ENCODE measurements at regions not wholly inside any gene's neighbourhood (a gene's known extent, or its start where the extent isn't known, plus 50 kb on each side); places are given as distances from the start of the nearest gene placed in this dataset.

DNA sequence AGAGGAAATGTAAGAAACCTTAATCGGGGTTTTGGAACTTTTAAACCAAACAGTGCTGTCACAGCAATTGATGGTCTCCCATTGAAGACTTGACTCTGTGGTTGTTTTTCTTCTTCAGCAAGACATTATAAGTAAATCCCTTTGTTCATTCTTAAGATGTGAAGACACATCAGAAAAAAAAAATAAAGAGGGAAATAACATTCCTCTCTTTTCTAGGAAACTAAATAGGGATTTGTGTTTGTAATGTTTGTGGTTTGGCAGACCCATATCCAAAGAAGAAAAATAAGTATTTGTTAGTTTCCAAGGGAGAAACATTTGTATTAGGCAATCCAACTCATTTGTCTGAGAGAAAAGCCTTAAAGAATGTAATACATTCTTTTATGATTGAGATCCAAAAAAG is 359.9 kb downstream of the DSC3 start:
- no peaks in the 10 kb centered on the region for H3K4me1 ChIP-seq (ENCODE audit: control insufficient read depth, insufficient read depth, low read length)
- H3K27ac ChIP-seq (ENCODE audit: control insufficient read depth, insufficient read depth): no peak overlapping the region
- H2AFZ ChIP-seq (ENCODE audit: control insufficient read depth, low read depth, low read length): no peak overlapping the region
- no TSS peak for BruUV-seq (replicated peaks)
- no peak for FAIRE-seq
- H3K4me3 ChIP-seq: no peak overlapping the region
- no peaks in the 10 kb centered on the region for H3K9me3 ChIP-seq (replicated peaks; ENCODE audit: control insufficient read depth, insufficient read depth, low read length)
- WGBS (ENCODE audit: insufficient coverage, insufficient replicate concordance, low lambda C conversion rate, missing lambda C conversion rate): 0% methylated on average over 1 of the region's 1 CpG
- SMC1A ChIA-PET (ENCODE audit: uncharacterized antibody, unreplicated experiment): interaction anchor here (1.7 kb wide), 1 partner anchor 112 kb away, joined by 3 read pairs; no protein-coding TSS in a partner anchor
- no peak for DNase-seq (ENCODE audit: low read depth, low spot score)
- H3K4me2 ChIP-seq (ENCODE audit: control insufficient read depth, insufficient read depth): no peak overlapping the region
- no peaks in the 10 kb centered on the region for H3K79me2 ChIP-seq (ENCODE audit: control insufficient read depth, insufficient read depth, low read length)
- RAD21 ChIA-PET (ENCODE audit: unreplicated experiment): interaction anchor here (0.8 kb wide), 1 partner anchor 30 kb away, joined by 3 read pairs; no protein-coding TSS in a partner anchor
- CTCF ChIA-PET: no interaction called here
- in situ Hi-C loops (cut with MboI): no loop called here
- POLR2A ChIA-PET: no interaction called here
- intact Hi-C loops (cut with micrococcal nuclease; ENCODE audit: unreplicated experiment): no loop called here
- H3K36me3 ChIP-seq (ENCODE audit: control insufficient read depth in 2 of 2, insufficient read depth in 2 of 2, low read length in 1 of 2): no peaks in the 10 kb centered on the region
- H3K27me3 ChIP-seq (replicated peaks in 1 of 2; ENCODE audit: control insufficient read depth in 2 of 2, insufficient read depth in 2 of 2, low read length in 1 of 2): no peaks in the 10 kb centered on the region
- H4K20me1 ChIP-seq (ENCODE audit: control insufficient read depth, insufficient read depth): no peaks in the 10 kb centered on the region
- H3K9ac ChIP-seq (ENCODE audit: control insufficient read depth, insufficient read depth, low read length): no peak overlapping the region
- no peak for ATAC-seq
- TF ChIP-seq SPI1 (IDR thresholded peaks at IDR 0.05; ENCODE audit: borderline replicate concordance, insufficient read depth, low read depth, low read length): no peak
- no peak for TF ChIP-seq BCL11A (IDR thresholded peaks at IDR 0.05; ENCODE audit: low read depth, low read length)
- TF ChIP-seq DPF2 (IDR thresholded peaks at IDR 0.05): no peak
- no peak for TF ChIP-seq FOXK2 (IDR thresholded peaks at IDR 0.05)
- no peak for TF ChIP-seq ZNF274 (IDR thresholded peaks at IDR 0.05; ENCODE audit: insufficient read depth, insufficient read length)
- no peak for TF ChIP-seq STAT1 (conservative IDR thresholded peaks at IDR 0.05)
- no peak for TF ChIP-seq POLR2AphosphoS2 (IDR thresholded peaks at IDR 0.05; ENCODE audit: low read depth, low read length)
- no peak for TF ChIP-seq ASH2L (IDR thresholded peaks at IDR 0.05; ENCODE audit: borderline replicate concordance, low read depth)
- TF ChIP-seq FOXM1 (IDR thresholded peaks at IDR 0.05; ENCODE audit: low read depth, low read length): no peak
- TF ChIP-seq, protein P1, sequence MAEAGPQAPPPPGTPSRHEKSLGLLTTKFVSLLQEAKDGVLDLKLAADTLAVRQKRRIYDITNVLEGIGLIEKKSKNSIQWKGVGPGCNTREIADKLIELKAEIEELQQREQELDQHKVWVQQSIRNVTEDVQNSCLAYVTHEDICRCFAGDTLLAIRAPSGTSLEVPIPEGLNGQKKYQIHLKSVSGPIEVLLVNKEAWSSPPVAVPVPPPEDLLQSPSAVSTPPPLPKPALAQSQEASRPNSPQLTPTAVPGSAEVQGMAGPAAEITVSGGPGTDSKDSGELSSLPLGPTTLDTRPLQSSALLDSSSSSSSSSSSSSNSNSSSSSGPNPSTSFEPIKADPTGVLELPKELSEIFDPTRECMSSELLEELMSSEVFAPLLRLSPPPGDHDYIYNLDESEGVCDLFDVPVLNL (IDR thresholded peaks at IDR 0.05; ENCODE audit: low read depth, low read length): no peak
- no peak for TF ChIP-seq KLF5 (IDR thresholded peaks at IDR 0.05; ENCODE audit: partially characterized antibody)
- TF ChIP-seq, protein P2, sequence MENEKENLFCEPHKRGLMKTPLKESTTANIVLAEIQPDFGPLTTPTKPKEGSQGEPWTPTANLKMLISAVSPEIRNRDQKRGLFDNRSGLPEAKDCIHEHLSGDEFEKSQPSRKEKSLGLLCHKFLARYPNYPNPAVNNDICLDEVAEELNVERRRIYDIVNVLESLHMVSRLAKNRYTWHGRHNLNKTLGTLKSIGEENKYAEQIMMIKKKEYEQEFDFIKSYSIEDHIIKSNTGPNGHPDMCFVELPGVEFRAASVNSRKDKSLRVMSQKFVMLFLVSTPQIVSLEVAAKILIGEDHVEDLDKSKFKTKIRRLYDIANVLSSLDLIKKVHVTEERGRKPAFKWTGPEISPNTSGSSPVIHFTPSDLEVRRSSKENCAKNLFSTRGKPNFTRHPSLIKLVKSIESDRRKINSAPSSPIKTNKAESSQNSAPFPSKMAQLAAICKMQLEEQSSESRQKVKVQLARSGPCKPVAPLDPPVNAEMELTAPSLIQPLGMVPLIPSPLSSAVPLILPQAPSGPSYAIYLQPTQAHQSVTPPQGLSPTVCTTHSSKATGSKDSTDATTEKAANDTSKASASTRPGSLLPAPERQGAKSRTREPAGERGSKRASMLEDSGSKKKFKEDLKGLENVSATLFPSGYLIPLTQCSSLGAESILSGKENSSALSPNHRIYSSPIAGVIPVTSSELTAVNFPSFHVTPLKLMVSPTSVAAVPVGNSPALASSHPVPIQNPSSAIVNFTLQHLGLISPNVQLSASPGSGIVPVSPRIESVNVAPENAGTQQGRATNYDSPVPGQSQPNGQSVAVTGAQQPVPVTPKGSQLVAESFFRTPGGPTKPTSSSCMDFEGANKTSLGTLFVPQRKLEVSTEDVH (IDR thresholded peaks at IDR 0.05; ENCODE audit: low read depth, partially characterized antibody): no peak
- TF ChIP-seq, protein P3, sequence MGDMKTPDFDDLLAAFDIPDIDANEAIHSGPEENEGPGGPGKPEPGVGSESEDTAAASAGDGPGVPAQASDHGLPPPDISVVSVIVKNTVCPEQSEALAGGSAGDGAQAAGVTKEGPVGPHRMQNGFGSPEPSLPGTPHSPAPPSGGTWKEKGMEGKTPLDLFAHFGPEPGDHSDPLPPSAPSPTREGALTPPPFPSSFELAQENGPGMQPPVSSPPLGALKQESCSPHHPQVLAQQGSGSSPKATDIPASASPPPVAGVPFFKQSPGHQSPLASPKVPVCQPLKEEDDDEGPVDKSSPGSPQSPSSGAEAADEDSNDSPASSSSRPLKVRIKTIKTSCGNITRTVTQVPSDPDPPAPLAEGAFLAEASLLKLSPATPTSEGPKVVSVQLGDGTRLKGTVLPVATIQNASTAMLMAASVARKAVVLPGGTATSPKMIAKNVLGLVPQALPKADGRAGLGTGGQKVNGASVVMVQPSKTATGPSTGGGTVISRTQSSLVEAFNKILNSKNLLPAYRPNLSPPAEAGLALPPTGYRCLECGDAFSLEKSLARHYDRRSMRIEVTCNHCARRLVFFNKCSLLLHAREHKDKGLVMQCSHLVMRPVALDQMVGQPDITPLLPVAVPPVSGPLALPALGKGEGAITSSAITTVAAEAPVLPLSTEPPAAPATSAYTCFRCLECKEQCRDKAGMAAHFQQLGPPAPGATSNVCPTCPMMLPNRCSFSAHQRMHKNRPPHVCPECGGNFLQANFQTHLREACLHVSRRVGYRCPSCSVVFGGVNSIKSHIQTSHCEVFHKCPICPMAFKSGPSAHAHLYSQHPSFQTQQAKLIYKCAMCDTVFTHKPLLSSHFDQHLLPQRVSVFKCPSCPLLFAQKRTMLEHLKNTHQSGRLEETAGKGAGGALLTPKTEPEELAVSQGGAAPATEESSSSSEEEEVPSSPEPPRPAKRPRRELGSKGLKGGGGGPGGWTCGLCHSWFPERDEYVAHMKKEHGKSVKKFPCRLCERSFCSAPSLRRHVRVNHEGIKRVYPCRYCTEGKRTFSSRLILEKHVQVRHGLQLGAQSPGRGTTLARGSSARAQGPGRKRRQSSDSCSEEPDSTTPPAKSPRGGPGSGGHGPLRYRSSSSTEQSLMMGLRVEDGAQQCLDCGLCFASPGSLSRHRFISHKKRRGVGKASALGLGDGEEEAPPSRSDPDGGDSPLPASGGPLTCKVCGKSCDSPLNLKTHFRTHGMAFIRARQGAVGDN (IDR thresholded peaks at IDR 0.05): no peak
- TF ChIP-seq, protein P4, sequence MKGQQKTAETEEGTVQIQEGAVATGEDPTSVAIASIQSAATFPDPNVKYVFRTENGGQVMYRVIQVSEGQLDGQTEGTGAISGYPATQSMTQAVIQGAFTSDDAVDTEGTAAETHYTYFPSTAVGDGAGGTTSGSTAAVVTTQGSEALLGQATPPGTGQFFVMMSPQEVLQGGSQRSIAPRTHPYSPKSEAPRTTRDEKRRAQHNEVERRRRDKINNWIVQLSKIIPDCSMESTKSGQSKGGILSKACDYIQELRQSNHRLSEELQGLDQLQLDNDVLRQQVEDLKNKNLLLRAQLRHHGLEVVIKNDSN (IDR thresholded peaks at IDR 0.05; ENCODE audit: borderline replicate concordance, extremely low read length, insufficient read depth, low read depth, low read length): no peak
- TF ChIP-seq KAT2A (conservative IDR thresholded peaks at IDR 0.05; ENCODE audit: control insufficient read depth, low read depth, low read length): no peak
